ENCODE measurements at regions not wholly inside any gene's neighbourhood (a gene's known extent, or its start where the extent isn't known, plus 50 kb on each side); places are given as distances from the start of the nearest gene placed in this dataset.

- no peak overlapping the region for H2BK12ac ChIP-seq (ENCODE audit: low read length in 2 of 2)
- no peak overlapping the region for H2AK5ac ChIP-seq (ENCODE audit: low read length, severe bottlenecking)
- no peak overlapping the region for H4K8ac ChIP-seq (ENCODE audit: low read length)
- H3K4me3 ChIP-seq (ENCODE audit: insufficient read depth in 1 of 2, low read depth in 1 of 2, low read length in 2 of 2) = no peak overlapping the region
- no peak overlapping the region for H3K9ac ChIP-seq (ENCODE audit: low read length)
- no peaks in the 10 kb centered on the region for H3K36me3 ChIP-seq (ENCODE audit: control insufficient read depth in 1 of 2, insufficient read depth in 2 of 2, low read depth in 1 of 2, low read length in 2 of 2)
- no peaks in the 10 kb centered on the region for H3K9me3 ChIP-seq (ENCODE audit: control insufficient read depth, low read length)
- H3K27ac ChIP-seq (ENCODE audit: low read length, poor library complexity, severe bottlenecking) = no peak overlapping the region
- no peak overlapping the region for H2BK15ac ChIP-seq (ENCODE audit: low read depth, poor library complexity, severe bottlenecking)
- no peak overlapping the region for H3K23ac ChIP-seq (ENCODE audit: low read length in 2 of 2)
- H2BK5ac ChIP-seq (ENCODE audit: low read depth, low read length, poor library complexity, severe bottlenecking) = no peak overlapping the region
- no peak overlapping the region for H2AFZ ChIP-seq (ENCODE audit: low read depth, low read length)
- no peaks in the 10 kb centered on the region for H3K4me1 ChIP-seq (ENCODE audit: control insufficient read depth, insufficient read depth, low read depth, low read length)
- H3K14ac ChIP-seq (ENCODE audit: low read length in 2 of 2) = no peak overlapping the region
- no peak overlapping the region for H3K4me2 ChIP-seq (ENCODE audit: low read length, poor library complexity, severe bottlenecking)
- H3K27me3 ChIP-seq (ENCODE audit: control insufficient read depth in 1 of 2, insufficient read depth in 1 of 2, low read length in 2 of 2) = no peaks in the 10 kb centered on the region
- H3K79me1 ChIP-seq (replicated peaks; ENCODE audit: low read length, poor library complexity, severe bottlenecking) = no peaks in the 10 kb centered on the region
- no peak overlapping the region for H4K91ac ChIP-seq (ENCODE audit: low read length)
- no peak overlapping the region for H3K18ac ChIP-seq (ENCODE audit: low read depth in 1 of 2, low read length in 2 of 2)
- no peak for DNase-seq
- H2BK120ac ChIP-seq (ENCODE audit: low read depth, low read length) = no peak overlapping the region
- no peak overlapping the region for H3K4ac ChIP-seq (ENCODE audit: low read depth in 1 of 2, low read length in 2 of 2)
Measured at GRCh38 chr14:83533734-83534133, 1996.2 kb upstream of the FLRT2 start.

GRCh38 chr14:83534995-83535394 lies 1994.9 kb upstream of the FLRT2 start:
- no peak overlapping the region for H3K4me3 ChIP-seq (ENCODE audit: insufficient read depth in 1 of 2, low read depth in 1 of 2, low read length in 2 of 2)
- no peak overlapping the region for H2AK5ac ChIP-seq (ENCODE audit: low read length, severe bottlenecking)
- H4K91ac ChIP-seq (ENCODE audit: low read length) = no peak overlapping the region
- H3K4ac ChIP-seq (ENCODE audit: low read depth in 1 of 2, low read length in 2 of 2) = no peak overlapping the region
- no peaks in the 10 kb centered on the region for H3K36me3 ChIP-seq (ENCODE audit: control insufficient read depth in 1 of 2, insufficient read depth in 2 of 2, low read depth in 1 of 2, low read length in 2 of 2)
- no peak overlapping the region for H2AFZ ChIP-seq (ENCODE audit: low read depth, low read length)
- H3K27ac ChIP-seq (ENCODE audit: low read length, poor library complexity, severe bottlenecking) = no peak overlapping the region
- no peak overlapping the region for H2BK120ac ChIP-seq (ENCODE audit: low read depth, low read length)
- H3K14ac ChIP-seq (ENCODE audit: low read length in 2 of 2) = no peak overlapping the region
- no peak for DNase-seq
- no peak overlapping the region for H2BK15ac ChIP-seq (ENCODE audit: low read depth, poor library complexity, severe bottlenecking)
- H3K4me1 ChIP-seq (ENCODE audit: control insufficient read depth, insufficient read depth, low read depth, low read length) = no peaks in the 10 kb centered on the region
- no peak overlapping the region for H3K4me2 ChIP-seq (ENCODE audit: low read length, poor library complexity, severe bottlenecking)
- H3K79me1 ChIP-seq (replicated peaks; ENCODE audit: low read length, poor library complexity, severe bottlenecking) = no peaks in the 10 kb centered on the region
- no peak overlapping the region for H3K9ac ChIP-seq (ENCODE audit: low read length)
- H2BK5ac ChIP-seq (ENCODE audit: low read depth, low read length, poor library complexity, severe bottlenecking) = no peak overlapping the region
- no peak overlapping the region for H3K23ac ChIP-seq (ENCODE audit: low read length in 2 of 2)
- no CpG with 5 or more reads among the region's 1 CpG for WGBS
- H4K8ac ChIP-seq (ENCODE audit: low read length) = no peak overlapping the region
- H3K18ac ChIP-seq (ENCODE audit: low read depth in 1 of 2, low read length in 2 of 2) = no peak overlapping the region
- no peak overlapping the region for H2BK12ac ChIP-seq (ENCODE audit: low read length in 2 of 2)
- H3K9me3 ChIP-seq (ENCODE audit: control insufficient read depth, low read length) = no peaks in the 10 kb centered on the region
- no peaks in the 10 kb centered on the region for H3K27me3 ChIP-seq (ENCODE audit: control insufficient read depth in 1 of 2, insufficient read depth in 1 of 2, low read length in 2 of 2)

GRCh38 chr14:83535444-83535843 lies 1994.5 kb upstream of the FLRT2 start:
- Histone ChIP-seq H2BK12ac (ENCODE audit: low read length in 2 of 2) (no peak overlapping the region), H2AFZ (ENCODE audit: low read depth, low read length) (no peak overlapping the region), H3K27me3 (ENCODE audit: control insufficient read depth in 1 of 2, insufficient read depth in 1 of 2, low read length in 2 of 2) (no peaks in the 10 kb centered on the region), H3K4ac (ENCODE audit: low read depth in 1 of 2, low read length in 2 of 2) (no peak overlapping the region), H2BK5ac (ENCODE audit: low read depth, low read length, poor library complexity, severe bottlenecking) (no peak overlapping the region), H4K91ac (ENCODE audit: low read length) (no peak overlapping the region), H3K27ac (ENCODE audit: low read length, poor library complexity, severe bottlenecking) (no peak overlapping the region), H3K4me2 (ENCODE audit: low read length, poor library complexity, severe bottlenecking) (no peak overlapping the region), H3K23ac (ENCODE audit: low read length in 2 of 2) (no peak overlapping the region), H3K9ac (ENCODE audit: low read length) (no peak overlapping the region), H2BK120ac (ENCODE audit: low read depth, low read length) (no peak overlapping the region), H2BK15ac (ENCODE audit: low read depth, poor library complexity, severe bottlenecking) (no peak overlapping the region), H3K36me3 (ENCODE audit: control insufficient read depth in 1 of 2, insufficient read depth in 2 of 2, low read depth in 1 of 2, low read length in 2 of 2) (no peaks in the 10 kb centered on the region), H2AK5ac (ENCODE audit: low read length, severe bottlenecking) (no peak overlapping the region), H4K8ac (ENCODE audit: low read length) (no peak overlapping the region), H3K14ac (ENCODE audit: low read length in 2 of 2) (no peak overlapping the region), H3K79me1 (replicated peaks; ENCODE audit: low read length, poor library complexity, severe bottlenecking) (no peaks in the 10 kb centered on the region), H3K18ac (ENCODE audit: low read depth in 1 of 2, low read length in 2 of 2) (no peak overlapping the region), H3K4me3 (ENCODE audit: insufficient read depth in 1 of 2, low read depth in 1 of 2, low read length in 2 of 2) (no peak overlapping the region), H3K4me1 (ENCODE audit: control insufficient read depth, insufficient read depth, low read depth, low read length) (no peaks in the 10 kb centered on the region), H3K9me3 (ENCODE audit: control insufficient read depth, low read length) (no peaks in the 10 kb centered on the region)
- WGBS = 94% methylated on average over 4 of the region's 5 CpGs
- DNase-seq = no peak

GRCh38 chr14:83541147-83541546 lies 1988.8 kb upstream of the FLRT2 start:
- Histone ChIP-seq H3K4me2 (ENCODE audit: low read length, poor library complexity, severe bottlenecking) (no peak overlapping the region), H2BK5ac (ENCODE audit: low read depth, low read length, poor library complexity, severe bottlenecking) (no peak overlapping the region), H3K23ac (ENCODE audit: low read length in 2 of 2) (no peak overlapping the region), H3K4me3 (ENCODE audit: insufficient read depth in 1 of 2, low read depth in 1 of 2, low read length in 2 of 2) (no peak overlapping the region), H3K18ac (ENCODE audit: low read depth in 1 of 2, low read length in 2 of 2) (no peak overlapping the region), H2BK12ac (ENCODE audit: low read length in 2 of 2) (no peak overlapping the region), H3K4me1 (ENCODE audit: control insufficient read depth, insufficient read depth, low read depth, low read length) (no peaks in the 10 kb centered on the region), H2BK120ac (ENCODE audit: low read depth, low read length) (no peak overlapping the region), H3K36me3 (ENCODE audit: control insufficient read depth in 1 of 2, insufficient read depth in 2 of 2, low read depth in 1 of 2, low read length in 2 of 2) (no peaks in the 10 kb centered on the region), H4K91ac (ENCODE audit: low read length) (no peak overlapping the region), H2BK15ac (ENCODE audit: low read depth, poor library complexity, severe bottlenecking) (no peak overlapping the region), H4K8ac (ENCODE audit: low read length) (no peak overlapping the region), H3K27me3 (ENCODE audit: control insufficient read depth in 1 of 2, insufficient read depth in 1 of 2, low read length in 2 of 2) (no peaks in the 10 kb centered on the region), H2AFZ (ENCODE audit: low read depth, low read length) (no peak overlapping the region), H3K9ac (ENCODE audit: low read length) (no peak overlapping the region), H2AK5ac (ENCODE audit: low read length, severe bottlenecking) (no peak overlapping the region), H3K27ac (ENCODE audit: low read length, poor library complexity, severe bottlenecking) (no peak overlapping the region), H3K14ac (ENCODE audit: low read length in 2 of 2) (no peak overlapping the region), H3K4ac (ENCODE audit: low read depth in 1 of 2, low read length in 2 of 2) (no peak overlapping the region), H3K79me1 (replicated peaks; ENCODE audit: low read length, poor library complexity, severe bottlenecking) (no peaks in the 10 kb centered on the region), H3K9me3 (ENCODE audit: control insufficient read depth, low read length) (no peaks in the 10 kb centered on the region)
- DNase-seq = no peak
- 97% methylated on average over 11 of the region's 13 CpGs for WGBS
